ENCODE measurements at regions not wholly inside any gene's neighbourhood (a gene's known extent, or its start where the extent isn't known, plus 50 kb on each side); places are given as distances from the start of the nearest gene placed in this dataset.

GRCh38 chrX:122441451-122441850 is 742.6 kb upstream of the GRIA3 start:
- TF ChIP-seq CTCF (IDR thresholded peaks at IDR 0.05; ENCODE audit: borderline replicate concordance, extremely low read depth, low read length, poor library complexity, severe bottlenecking) (no peak), EZH2 (IDR thresholded peaks at IDR 0.05; ENCODE audit: borderline replicate concordance, low read depth, low read length, severe bottlenecking) (no peak)

Data from DND-41 (cell line).